ENCODE measurements at regions not wholly inside any gene's neighbourhood (a gene's known extent, or its start where the extent isn't known, plus 50 kb on each side); places are given as distances from the start of the nearest gene placed in this dataset.

DNA sequence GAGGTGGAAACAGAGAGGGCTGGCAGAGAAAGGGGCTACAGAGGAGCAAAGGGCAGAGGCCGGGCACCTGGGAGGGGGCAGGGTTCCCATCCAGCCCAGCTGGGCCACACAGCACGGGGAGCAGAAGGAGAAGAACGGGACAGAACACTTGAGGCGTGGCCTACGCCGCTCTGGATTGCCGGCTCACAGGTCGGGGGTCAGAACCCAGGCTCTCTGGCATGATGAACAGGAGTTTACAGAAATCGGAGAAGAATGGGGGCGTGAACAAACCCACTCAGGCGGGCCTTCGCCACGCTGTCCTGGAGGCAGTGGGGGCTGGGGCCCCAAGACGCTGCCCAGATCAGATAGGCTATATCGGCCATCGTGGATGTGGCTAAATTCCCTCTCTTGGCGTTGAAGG, 362.2 kb upstream of the SHH start:
- no peak for DNase-seq

DNA sequence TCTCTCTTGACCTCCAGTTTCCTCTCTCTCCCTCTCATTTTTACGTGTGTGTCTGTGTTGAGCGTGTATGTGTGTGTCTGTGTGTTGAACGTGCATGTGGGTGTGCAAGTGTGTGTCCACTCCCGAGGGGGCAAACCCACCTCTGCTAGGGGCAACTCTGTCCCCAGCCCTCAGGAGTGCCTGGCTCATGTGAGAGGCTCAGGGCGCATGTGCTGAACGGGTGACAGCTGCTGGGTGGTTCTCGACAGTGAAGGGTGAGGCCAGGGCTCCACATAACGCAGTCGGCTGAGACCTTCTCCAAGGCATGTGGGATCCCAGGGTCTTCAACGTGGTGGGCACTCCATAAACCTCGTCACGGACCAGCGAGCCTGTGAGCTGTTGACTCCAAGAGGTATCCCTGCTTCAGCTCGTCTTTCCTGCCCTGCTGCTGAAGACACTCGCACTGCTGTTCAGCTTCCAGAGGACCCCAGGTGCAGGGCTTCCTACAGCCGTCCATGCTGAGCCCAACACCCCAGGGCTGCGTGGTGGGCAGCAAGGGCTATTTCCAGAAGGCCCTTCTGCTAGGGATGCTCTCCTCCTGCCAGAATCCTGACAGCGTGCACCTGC, 361.6 kb upstream of the SHH start:
- no peak for DNase-seq

- no peak for DNase-seq
Measured at GRCh38 chr7:156173346-156173745, 361.1 kb upstream of the SHH start.

DNA sequence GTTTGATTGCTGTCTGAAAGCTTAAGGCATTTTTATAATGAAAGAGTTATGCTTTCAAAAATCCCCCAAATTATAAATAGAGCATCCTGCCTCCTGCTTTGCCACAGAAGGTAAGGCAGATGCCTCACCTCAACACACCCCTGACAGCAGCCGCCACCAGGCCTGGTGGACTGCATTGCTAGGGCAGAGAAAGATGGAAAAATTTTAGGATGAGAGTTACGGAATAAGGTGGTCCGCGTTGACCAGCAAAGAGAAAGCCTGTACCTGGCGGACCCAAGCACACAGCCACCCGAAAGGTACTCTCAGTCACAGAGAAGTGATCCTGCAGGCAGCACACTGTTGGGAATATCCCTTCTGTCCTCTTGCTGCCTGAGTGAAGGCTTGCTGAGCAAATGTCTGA, 360.4 kb upstream of the SHH start:
- no peak for DNase-seq

- no peak for DNase-seq
Measured at GRCh38 chr7:156169474-156170370, 357.5 kb upstream of the SHH start.

GRCh38 chr7:156168434-156168833, 356.2 kb upstream of the SHH start:
- DNase-seq = no peak

- no peak for DNase-seq
Measured at GRCh38 chr7:156167987-156168386, 355.7 kb upstream of the SHH start.

DNA sequence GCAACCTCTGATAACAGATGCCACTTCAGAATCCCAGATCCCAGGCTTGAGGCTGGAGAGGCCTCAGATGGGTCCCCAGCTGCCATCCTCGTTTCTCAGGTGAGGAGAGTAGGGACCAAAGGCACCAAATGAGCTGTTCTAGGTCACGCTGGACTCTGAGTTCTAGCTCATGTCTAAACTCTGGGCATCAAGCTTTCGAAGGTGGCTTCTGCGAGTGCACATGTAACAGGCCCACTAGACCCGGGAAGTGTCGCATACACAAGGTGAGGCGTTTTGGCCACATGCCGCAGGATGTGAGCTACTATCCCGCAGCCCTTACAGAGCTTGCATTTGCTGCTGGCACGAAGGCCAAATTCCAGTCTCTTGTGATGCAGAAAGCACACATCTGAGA, 355.1 kb upstream of the SHH start:
- no peak for DNase-seq

- DNase-seq = no peak
Measured at GRCh38 chr7:156166692-156167416, 354.6 kb upstream of the SHH start.

DNA sequence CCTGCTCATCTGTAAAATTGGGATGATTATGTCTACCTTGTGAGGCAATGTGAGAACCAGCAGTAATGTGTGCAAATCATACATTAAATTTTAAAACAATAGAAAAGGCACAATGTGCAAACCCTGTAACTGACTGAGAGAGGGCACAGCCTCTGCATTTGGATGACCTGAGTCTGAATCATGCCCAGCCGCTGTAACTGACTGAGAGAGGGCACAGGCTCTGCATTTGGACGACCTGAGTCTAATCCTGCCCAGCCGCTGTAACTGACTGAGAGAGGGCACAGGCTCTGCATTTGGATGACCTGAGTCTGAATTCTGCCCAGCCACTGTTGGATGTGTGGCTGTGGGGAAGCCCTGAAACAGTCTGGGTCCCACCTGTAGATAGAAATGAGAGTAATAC, 351.5 kb upstream of the SHH start:
- DNase-seq = no peak

- DNase-seq = no peak
Measured at GRCh38 chr7:156162451-156162850, 350.2 kb upstream of the SHH start.

DNA sequence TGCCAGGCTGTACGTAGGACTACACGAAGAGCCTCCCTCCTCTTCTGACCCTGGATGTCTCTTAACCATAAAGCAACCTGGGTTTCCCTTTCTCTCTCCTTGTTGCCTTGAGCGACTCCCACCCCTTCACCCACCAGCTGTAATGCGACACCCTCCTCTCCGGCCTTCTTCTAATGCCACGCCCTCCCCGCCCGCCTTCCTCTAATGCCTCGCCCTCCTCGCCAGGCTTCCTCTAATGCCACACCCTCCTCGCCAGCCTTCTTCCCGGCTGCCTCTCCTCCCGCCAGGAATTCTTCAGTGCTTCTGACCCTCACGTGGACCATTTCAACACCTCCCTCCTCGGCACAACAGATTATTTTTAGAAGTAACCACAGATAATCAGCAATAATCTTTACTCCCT, 348.5 kb upstream of the SHH start:
- DNase-seq = no peak

DNA sequence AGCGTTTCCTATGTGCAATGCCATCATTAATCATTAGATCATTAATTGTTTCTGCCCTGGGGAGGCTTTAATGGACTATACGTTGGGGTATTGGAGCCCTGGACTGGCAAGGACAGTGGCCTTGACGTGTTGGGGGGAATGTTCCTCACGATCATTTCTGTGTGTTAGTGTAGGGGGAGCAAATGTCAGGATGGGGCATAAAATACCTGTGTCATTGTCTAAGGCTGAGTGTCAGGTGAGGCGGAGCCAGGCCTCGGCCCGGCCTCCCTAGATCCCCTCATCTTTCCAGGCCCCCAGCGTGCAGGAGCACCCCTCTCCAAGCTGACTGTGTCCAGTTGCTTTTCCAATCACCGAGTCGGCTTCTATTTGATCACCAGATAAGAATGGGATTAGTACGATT, 346.4 kb upstream of the SHH start:
- DNase-seq = no peak

- DNase-seq = no peak
Measured at GRCh38 chr7:156158213-156158612, 345.9 kb upstream of the SHH start.

DNA sequence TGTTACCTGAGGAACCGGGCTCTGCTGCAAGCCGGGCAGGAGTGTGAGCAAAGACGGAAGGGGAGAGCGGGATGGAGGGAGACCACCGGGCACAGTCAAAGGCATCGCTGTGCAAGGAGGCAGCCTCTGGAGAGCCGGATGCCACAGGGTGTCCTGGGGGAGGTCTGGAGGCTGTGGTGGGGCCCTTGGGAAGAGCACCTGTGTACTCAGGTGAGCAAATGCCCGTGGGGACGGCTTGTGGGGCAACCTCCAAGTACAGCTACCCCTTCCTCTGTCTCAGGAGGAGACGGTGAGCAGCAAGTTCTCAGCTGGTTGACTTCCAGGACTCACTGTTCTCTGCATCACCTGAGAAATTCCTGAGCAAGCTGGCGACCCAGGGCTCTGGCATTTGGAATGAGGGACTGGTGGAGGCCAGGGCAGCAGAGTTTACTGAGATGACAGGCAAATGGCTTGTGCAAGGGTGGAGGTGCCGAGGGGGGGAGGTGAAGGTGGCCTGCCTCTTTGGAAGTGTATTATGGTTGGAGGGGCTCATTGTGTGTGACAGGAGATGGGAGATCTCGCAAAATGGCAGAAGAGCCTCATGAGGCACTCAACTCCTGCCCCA, 345.2 kb upstream of the SHH start:
- no peak for DNase-seq

- peak in 1 of 2 experiments; percentile 4 for DNase-seq
Measured at GRCh38 chr7:156156734-156157408, 344.6 kb upstream of the SHH start.

DNA sequence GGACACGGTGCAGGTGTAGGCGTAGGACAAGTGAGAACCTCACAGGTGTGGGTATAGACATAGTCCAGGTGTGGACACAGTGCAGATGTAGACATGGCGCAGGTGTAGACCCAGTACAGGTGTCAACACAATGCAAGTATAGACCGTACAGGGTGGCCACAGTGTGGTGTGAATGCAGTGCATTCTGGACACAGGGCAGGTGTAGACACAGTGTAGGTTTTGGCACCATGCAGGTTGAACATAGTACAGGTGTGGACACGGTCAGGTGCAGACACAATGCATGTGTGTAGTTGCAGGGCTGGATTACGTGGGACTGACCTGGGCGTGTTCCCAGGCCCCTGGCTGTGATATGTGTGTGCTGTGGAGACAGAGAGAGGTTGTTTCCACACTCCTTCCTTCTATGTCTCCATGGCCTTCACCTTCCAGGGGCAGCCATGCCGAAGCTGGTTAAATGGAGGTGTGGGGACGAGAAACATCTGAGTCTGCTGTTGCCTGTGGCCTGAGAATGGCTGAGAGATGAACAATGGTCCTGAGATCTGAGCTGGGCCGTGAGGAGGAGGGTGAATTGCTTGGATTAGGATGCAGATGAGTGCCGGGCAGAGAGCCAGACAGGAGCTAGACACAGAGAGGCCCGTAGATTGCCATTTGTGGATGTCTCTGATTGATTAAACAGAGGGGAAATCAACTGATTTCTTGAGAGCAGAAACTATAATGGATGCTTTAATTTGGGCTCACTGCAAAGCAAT, 343.9 kb upstream of the SHH start:
- no peak for DNase-seq

GRCh38 chr7:156153590-156153989, 341.3 kb upstream of the SHH start:
- no peak for DNase-seq

DNA sequence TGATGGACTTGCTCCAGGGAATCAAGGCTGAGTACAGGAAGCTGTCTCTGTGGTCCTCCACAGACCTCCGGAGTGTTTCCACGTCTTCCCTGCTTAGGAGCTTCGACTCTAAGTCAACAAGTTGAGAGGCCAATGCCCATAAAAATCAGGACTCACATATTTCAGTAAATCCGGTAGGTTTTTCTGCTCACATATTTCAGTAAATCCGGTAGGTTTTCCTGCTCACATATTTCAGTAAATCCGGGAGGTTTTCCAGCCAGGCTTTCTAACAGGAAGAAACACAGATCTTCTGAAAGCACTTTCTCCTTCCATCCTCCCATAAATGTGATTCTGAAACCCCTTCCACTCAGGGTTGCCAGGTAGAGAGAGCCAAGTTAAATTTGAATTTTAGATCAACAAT, 340.1 kb upstream of the SHH start:
- DNase-seq = no peak

DNA sequence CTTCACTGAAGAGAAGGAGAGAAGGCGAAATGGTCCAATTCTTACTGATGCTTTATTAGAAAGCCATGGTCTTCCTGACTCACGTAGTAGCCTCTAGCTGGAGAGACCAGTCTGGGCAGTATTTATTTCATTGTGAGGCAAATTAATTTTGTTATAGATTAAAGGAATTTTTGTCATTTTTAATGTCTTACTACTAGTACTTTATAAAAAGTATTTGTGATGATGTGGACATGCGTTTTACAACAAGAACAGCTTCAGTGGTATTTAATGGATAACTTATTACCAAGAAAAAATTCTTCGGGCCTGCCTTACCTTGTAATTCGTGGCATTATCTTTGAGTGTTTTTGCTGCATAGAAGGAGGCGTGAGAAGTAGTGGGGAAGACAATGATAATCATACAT, 339.4 kb upstream of the SHH start:
- DNase-seq = no peak

DNA sequence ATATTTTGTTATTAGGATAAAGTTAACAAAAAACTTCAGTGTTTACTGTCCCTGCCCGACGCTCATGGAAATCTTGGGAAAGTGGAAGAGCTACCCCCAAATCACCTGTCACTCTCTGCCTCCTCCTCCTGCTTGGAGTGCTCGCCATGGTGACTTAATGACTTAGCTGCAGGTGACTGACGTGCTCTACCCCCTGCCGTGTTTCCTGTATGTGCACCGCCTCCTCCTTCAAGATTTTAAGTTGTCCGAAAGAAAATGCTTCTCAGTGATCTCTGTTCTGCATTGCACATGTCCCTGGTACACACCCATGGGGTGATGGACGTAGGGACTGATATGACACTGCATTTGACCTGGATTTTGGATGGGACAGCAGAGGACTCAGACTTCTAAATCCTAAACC, 338.8 kb upstream of the SHH start:
- no peak for DNase-seq

DNA sequence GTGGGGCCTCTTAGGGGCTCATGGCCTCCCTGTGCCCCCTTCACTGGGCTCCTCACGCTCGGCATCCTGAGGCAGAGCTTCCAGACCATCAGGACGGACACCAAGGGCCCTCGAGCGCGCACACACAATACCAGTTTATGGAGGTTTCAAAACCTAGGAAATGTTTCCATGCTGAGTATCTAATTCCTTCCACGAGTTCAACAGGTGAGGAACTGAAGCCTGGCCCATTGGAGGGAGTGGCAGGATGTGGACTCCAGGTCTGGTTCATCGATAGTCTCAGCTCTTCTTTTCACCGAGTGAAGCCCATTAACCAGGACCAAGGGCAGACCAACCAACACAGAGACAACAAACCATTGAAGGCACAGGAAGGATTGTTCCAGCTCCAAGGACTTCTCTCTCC, 336.7 kb upstream of the SHH start:
- no peak for DNase-seq
